HepG2 (cell line): ENCODE measurements at regions not wholly inside any gene's neighbourhood (a gene's known extent, or its start where the extent isn't known, plus 50 kb on each side); places are given as distances from the start of the nearest gene placed in this dataset.

Experiments
- ATAC-seq: fragments of 200-7000 bp; cut with Tn5 transposase; 3 replicates; pipeline ENCODE4 v1.9.1; 2020; ENCODE audit warnings: mild to moderate bottlenecking, moderate library complexity
- BruUV-seq: library from RNA; stranded (reverse); fragments of 400-500 nt; replicated peaks from 2 replicates; lab custom pipeline; 2021; lab: Mats Ljungman, UMichigan
- CTCF ChIA-PET: fragments of 300-600 bp; formaldehyde crosslinking; extraction: SDS; loops from one replicate; lab custom pipeline; 2021; ENCODE audit warnings: low total read pairs, inconsistent platforms, low intra/inter-chr PET ratio; lab: Yijun Ruan, JAX
- POLR2A ChIA-PET: fragments of 350-600 bp; sonication (Branson Sonifier 250); formaldehyde crosslinking; loops from one replicate; lab custom pipeline; 2020; ENCODE audit warnings: antibody characterized with exemption, inconsistent platforms; lab: Yijun Ruan, JAX
- DNase-seq: peaks from one replicate; pipeline ENCODE4 v3.0.0-alpha.2; 2015; ENCODE audit warnings: low spot score
- FAIRE-seq: peaks from 3 replicates; lab custom pipeline; 2011; peaks lifted over from hg19 to GRCh38; lab: Jason Lieb, UNC
- H2AFZ ChIP-seq: one replicate; pipeline ENCODE4 v1.6.1; 2011; ENCODE audit warnings: low read length, inconsistent platforms
- H3K27ac ChIP-seq: fragments of 300-600 bp; 3 replicates; pipeline ENCODE4 v1.8.0; 2011; ENCODE audit warnings: mixed run types, mild to moderate bottlenecking, mixed read lengths, low read length, inconsistent platforms; ENCODE audit not compliant: insufficient read depth; ENCODE audit errors: extremely low read length
- H3K27me3 ChIP-seq, 2 experiments: fragments of 200-600 bp in 1 of 2; 2 replicates in 1 of 2; 3 replicates in 1 of 2; pipeline versions ENCODE4 v1.6.0 to v1.8.0; 2011; ENCODE audit warnings: low read length in 2 of 2, mild to moderate bottlenecking in 2 of 2, moderate library complexity in 2 of 2, inconsistent platforms in 1 of 2; ENCODE audit not compliant: insufficient read depth in 2 of 2, control insufficient read depth in 1 of 2
- H3K36me3 ChIP-seq, 2 experiments: fragments of 200-600 bp in 1 of 2; replicated peaks in 1 of 2; 2 replicates in 1 of 2; 3 replicates in 1 of 2; pipeline versions ENCODE4 v1.5.1 to v1.8.0; 2011; ENCODE audit warnings: low read length in 2 of 2, inconsistent platforms in 1 of 2; ENCODE audit not compliant: insufficient read depth in 2 of 2, control insufficient read depth in 1 of 2
- H3K4me1 ChIP-seq: 2 replicates; pipeline ENCODE4 v1.5.1; 2012; ENCODE audit warnings: low read length, inconsistent platforms; ENCODE audit not compliant: insufficient read depth
- H3K4me2 ChIP-seq: 2 replicates; pipeline ENCODE4 v1.6.0; 2011; ENCODE audit warnings: low read depth, low read length, inconsistent platforms
- H3K4me3 ChIP-seq, 3 experiments: fragments of 200-600 bp in 1 of 3; sonication (generic), shearing (Covaris generic) in 1 of 3; replicated peaks in 1 of 3; 2 replicates each; pipeline ENCODE4 v1.5.1; 2011 to 2016; ENCODE audit warnings: low read length in 3 of 3, inconsistent platforms in 2 of 3, low read depth in 2 of 3, mild to moderate bottlenecking in 2 of 3, control low read depth in 1 of 3, mixed read lengths in 1 of 3; ENCODE audit not compliant: insufficient read depth in 1 of 3
- H3K79me2 ChIP-seq: one replicate; pipeline ENCODE4 v1.6.1; 2011; ENCODE audit warnings: low read length, inconsistent platforms; ENCODE audit not compliant: insufficient read depth
- H3K9ac ChIP-seq: 2 replicates; pipeline ENCODE4 v1.6.0; 2011; ENCODE audit warnings: mild to moderate bottlenecking, low read depth, low read length, inconsistent platforms; ENCODE audit not compliant: insufficient read depth
- H3K9me3 ChIP-seq: 2 replicates; pipeline ENCODE4 v1.5.1; 2012; ENCODE audit warnings: mild to moderate bottlenecking, low read length
- H4K20me1 ChIP-seq: 2 replicates; pipeline ENCODE4 v1.6.0; 2011; ENCODE audit warnings: inconsistent platforms, mild to moderate bottlenecking, low read length, moderate library complexity; ENCODE audit not compliant: insufficient read depth
- KDM1A ChIP-seq: IDR thresholded peaks from 2 replicates; pipeline ENCODE4 v1.6.1; 2016; ENCODE audit warnings: missing compliant biosample characterization
- KDM5B ChIP-seq: sonication (generic); formaldehyde crosslinking; IDR thresholded peaks from 2 replicates; pipeline ENCODE4 v1.4.0; 2020; ENCODE audit warnings: missing genetic modification reagents, mild to moderate bottlenecking, borderline replicate concordance
- MAFF ChIP-seq: IDR thresholded peaks from 2 replicates; pipeline ENCODE4 v1.6.1; 2011; ENCODE audit warnings: low read depth, low read length, improper control_type of control experiment
- MAFK ChIP-seq, 2 experiments: IDR thresholded peaks in 1 of 2; conservative IDR thresholded peaks in 1 of 2; 2 replicates each; pipeline ENCODE4 v1.6.1; 2011; ENCODE audit warnings: improper control_type of control experiment in 2 of 2, low read length in 2 of 2
- MIER3 ChIP-seq: IDR thresholded peaks from 2 replicates; pipeline ENCODE4 v1.6.1; 2016; ENCODE audit warnings: missing compliant biosample characterization, borderline replicate concordance
- TBP ChIP-seq: sonication (generic); formaldehyde crosslinking; IDR thresholded peaks from 2 replicates; pipeline ENCODE4 v1.5.0; 2020; ENCODE audit warnings: missing genetic modification reagents
- TBX2 ChIP-seq: sonication (generic); formaldehyde crosslinking; IDR thresholded peaks from 2 replicates; pipeline ENCODE4 v1.5.0; 2020; ENCODE audit warnings: missing genetic modification reagents, mild to moderate bottlenecking, borderline replicate concordance
- TEAD2 ChIP-seq: sonication (generic); formaldehyde crosslinking; IDR thresholded peaks from 2 replicates; pipeline ENCODE4 v1.9.0; 2021; ENCODE audit warnings: missing genetic modification reagents
- ZNF136 ChIP-seq: sonication (generic); formaldehyde crosslinking; IDR thresholded peaks from 2 replicates; pipeline ENCODE4 v1.8.1; 2022; ENCODE audit warnings: low read depth, mild to moderate bottlenecking, moderate library complexity, missing genetic modification reagents
- ZNF343 ChIP-seq: sonication (generic); formaldehyde crosslinking; IDR thresholded peaks from 2 replicates; pipeline ENCODE4 v1.4.0; 2020; ENCODE audit warnings: mild to moderate bottlenecking, missing genetic modification reagents
- ZNF484 ChIP-seq: sonication (generic); formaldehyde crosslinking; IDR thresholded peaks from 2 replicates; pipeline ENCODE4 v1.5.1; 2020; ENCODE audit warnings: mild to moderate bottlenecking, low read depth, missing genetic modification reagents, borderline replicate concordance
- ZNF674 ChIP-seq: sonication (generic); formaldehyde crosslinking; IDR thresholded peaks from 2 replicates; pipeline ENCODE4 v1.5.0; 2020; ENCODE audit warnings: low read depth, mild to moderate bottlenecking, missing genetic modification reagents
- WGBS: methylation state at CpG from one replicate; pipeline ENCODE4 v1.1.6; 2017; ENCODE audit warnings: low lambda C conversion rate; 5-methylcytosine and 5-hydroxymethylcytosine counted together
- in situ Hi-C: cut with HindIII; loops from 2 replicates; pipeline ENCODE4 v1.10.0; 2017; ENCODE audit warnings: low pct_unique_long_range_greater_than_20kb; ENCODE audit not compliant: extremely low pct_ligation_motif_present
- intact Hi-C: fragments of 100-400 bp; cut with micrococcal nuclease; formaldehyde crosslinking; loops from one replicate; pipeline ENCODE4 v1.10.0; 2022; ENCODE audit not compliant: unreplicated experiment

DNA sequence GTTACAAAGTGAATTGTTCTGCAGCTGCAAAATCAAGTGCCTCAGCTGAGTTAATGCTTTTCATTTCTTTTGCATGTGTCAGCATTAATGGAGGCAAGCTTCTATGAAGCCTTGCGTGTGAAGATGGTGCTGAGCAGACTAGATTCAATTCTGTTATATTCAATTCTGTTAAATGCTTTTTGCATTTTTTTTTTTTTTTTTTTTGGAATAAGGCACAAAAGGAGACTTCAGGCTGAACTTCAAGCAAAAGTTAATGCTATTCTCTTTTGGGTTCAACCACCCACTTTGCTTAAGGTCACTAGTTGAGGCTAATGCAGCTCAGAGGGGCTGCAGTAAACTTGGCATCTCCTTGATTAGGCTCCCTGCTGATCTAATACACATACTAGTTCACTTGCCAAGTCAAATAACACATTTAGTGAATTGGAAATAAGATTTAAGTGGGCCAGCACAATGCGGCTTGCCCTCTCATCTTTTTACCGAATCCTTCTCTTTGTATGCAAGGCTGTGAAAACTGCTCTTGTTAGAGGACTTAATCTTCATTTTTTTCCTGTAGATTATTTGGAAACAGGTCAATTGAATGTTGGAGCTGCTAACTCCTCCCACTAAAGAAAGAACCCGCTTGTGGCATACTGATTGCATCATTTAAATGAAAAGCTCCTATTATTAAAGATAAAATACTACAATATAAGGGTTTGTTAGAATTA lies 1020.2 kb downstream of the NR2F1-AS1 start:
- no peaks in the 10 kb centered on the region for H3K79me2 ChIP-seq
- ChIA-PET POLR2A (no interaction called here), CTCF (no interaction called here)
- 42% methylated on average over 4 of the region's 4 CpGs for WGBS
- no peak overlapping the region for H2AFZ ChIP-seq
- TF ChIP-seq ZNF343 = no peak
- no peak for TF ChIP-seq KDM1A
- peak; percentile 87 to 94 for TF ChIP-seq MAFK (conservative IDR thresholded peaks at IDR 0.05 in 1 of 2, IDR thresholded peaks at IDR 0.05 in 1 of 2; ENCODE audit: low read length in 2 of 2)
- TF ChIP-seq MAFF = peak; percentile 91
- no peak for TF ChIP-seq ZNF136 (CRISPR knock-in tag)
- TF ChIP-seq KDM5B = no peak
- TF ChIP-seq, all 625 proteins: peak for 2
- in situ Hi-C loops = no loop called here
- intact Hi-C loops = no loop called here
- Histone ChIP-seq H3K9ac (no peak overlapping the region), H3K4me1 (no peaks in the 10 kb centered on the region), H3K36me3 (no peaks in the 10 kb centered on the region), H3K4me3 (no peak overlapping the region), H3K9me3 (no peaks in the 10 kb centered on the region), H3K27me3 (no peaks in the 10 kb centered on the region), H3K4me2 (no peak overlapping the region), H4K20me1 (no peaks in the 10 kb centered on the region), H3K27ac (no peak overlapping the region)
- no peak for DNase-seq
- ATAC-seq = no peak
- FAIRE-seq = no peak
- no TSS peak for BruUV-seq

DNA sequence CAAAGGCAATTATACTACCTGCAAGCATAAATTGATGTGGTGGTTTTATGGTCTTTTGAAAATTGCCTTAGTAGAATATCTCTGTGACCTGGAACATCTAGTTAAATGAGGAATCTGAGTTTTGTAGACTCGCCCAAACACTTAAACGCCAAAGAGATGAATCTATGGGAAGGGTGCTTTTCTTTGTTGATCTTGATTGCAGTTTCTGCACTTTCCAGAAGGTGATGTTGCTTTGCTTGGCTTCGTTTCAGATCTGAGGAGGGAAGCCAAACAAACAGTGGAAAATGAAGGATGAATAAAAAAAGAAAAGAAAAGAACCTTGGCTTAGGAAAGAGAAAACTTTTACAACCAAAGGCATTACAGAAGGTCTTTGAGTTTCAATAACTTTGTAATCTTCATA lies 1021.2 kb downstream of the NR2F1-AS1 start:
- ATAC-seq = no peak
- H3K27ac ChIP-seq = no peak overlapping the region

More for the DNA sequence above, 1021.2 kb downstream of the NR2F1-AS1 start:
- intact Hi-C loops = no loop called here
- no TSS peak for BruUV-seq
- DNase-seq (no peak), FAIRE-seq (no peak)
- no peaks in the 10 kb centered on the region for H3K4me1 ChIP-seq
- H3K4me2 ChIP-seq = no peak overlapping the region
- no peak overlapping the region for H2AFZ ChIP-seq
- H3K4me3 ChIP-seq = no peak overlapping the region
- WGBS = 32% methylated on average over 3 of the region's 3 CpGs
- no peaks in the 10 kb centered on the region for H3K79me2 ChIP-seq
- POLR2A ChIA-PET = no interaction called here
- no peaks in the 10 kb centered on the region for H3K36me3 ChIP-seq
- TF ChIP-seq ZNF674 (no peak), TBP (CRISPR knock-in tag) (no peak), TEAD2 (CRISPR knock-in tag) (no peak), MIER3 (CRISPR knock-in tag) (no peak), TBX2 (no peak), ZNF484 (no peak)
- TF ChIP-seq, all 625 proteins: peak for 0
- Histone ChIP-seq H4K20me1 (no peaks in the 10 kb centered on the region), H3K9me3 (no peaks in the 10 kb centered on the region), H3K9ac (no peak overlapping the region), H3K27me3 (no peaks in the 10 kb centered on the region)
- CTCF ChIA-PET = no interaction called here
- in situ Hi-C loops = no loop called here
